ENCODE measurements at regions not wholly inside any gene's neighbourhood (a gene's known extent, or its start where the extent isn't known, plus 50 kb on each side); places are given as distances from the start of the nearest gene placed in this dataset.

DNA sequence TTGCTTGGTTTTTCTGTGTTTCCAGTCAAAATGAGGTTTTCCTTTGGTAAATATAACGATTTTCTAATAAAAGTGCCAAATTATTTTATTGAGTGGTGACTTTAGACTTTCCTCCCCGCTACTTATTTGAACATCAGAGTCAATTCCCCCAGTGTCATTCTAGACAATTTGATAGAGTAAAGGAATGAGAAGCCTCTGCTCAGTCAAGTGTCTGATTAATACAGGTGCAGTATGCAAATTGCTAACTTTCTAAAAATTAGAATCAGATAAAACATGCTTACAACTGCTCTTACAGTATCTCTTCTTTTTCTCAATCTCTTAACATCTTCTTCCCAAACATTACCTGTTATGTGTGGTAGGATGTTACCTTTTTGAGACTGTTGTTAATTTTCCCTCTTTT lies 148.7 kb downstream of the CD83 start:
- no peak overlapping the region for H3K27ac ChIP-seq (replicated peaks)
- no peak for DNase-seq (ENCODE audit: low read depth in 1 of 2, low spot score in 1 of 2)
- TF ChIP-seq POLR2AphosphoS5 (IDR thresholded peaks at IDR 0.05; ENCODE audit: low read depth) (no peak), GABPA (IDR thresholded peaks at IDR 0.05; ENCODE audit: low read depth) (no peak), SPI1 (IDR thresholded peaks at IDR 0.05; ENCODE audit: borderline replicate concordance, low read depth) (no peak)
- TF ChIP-seq, protein P1, sequence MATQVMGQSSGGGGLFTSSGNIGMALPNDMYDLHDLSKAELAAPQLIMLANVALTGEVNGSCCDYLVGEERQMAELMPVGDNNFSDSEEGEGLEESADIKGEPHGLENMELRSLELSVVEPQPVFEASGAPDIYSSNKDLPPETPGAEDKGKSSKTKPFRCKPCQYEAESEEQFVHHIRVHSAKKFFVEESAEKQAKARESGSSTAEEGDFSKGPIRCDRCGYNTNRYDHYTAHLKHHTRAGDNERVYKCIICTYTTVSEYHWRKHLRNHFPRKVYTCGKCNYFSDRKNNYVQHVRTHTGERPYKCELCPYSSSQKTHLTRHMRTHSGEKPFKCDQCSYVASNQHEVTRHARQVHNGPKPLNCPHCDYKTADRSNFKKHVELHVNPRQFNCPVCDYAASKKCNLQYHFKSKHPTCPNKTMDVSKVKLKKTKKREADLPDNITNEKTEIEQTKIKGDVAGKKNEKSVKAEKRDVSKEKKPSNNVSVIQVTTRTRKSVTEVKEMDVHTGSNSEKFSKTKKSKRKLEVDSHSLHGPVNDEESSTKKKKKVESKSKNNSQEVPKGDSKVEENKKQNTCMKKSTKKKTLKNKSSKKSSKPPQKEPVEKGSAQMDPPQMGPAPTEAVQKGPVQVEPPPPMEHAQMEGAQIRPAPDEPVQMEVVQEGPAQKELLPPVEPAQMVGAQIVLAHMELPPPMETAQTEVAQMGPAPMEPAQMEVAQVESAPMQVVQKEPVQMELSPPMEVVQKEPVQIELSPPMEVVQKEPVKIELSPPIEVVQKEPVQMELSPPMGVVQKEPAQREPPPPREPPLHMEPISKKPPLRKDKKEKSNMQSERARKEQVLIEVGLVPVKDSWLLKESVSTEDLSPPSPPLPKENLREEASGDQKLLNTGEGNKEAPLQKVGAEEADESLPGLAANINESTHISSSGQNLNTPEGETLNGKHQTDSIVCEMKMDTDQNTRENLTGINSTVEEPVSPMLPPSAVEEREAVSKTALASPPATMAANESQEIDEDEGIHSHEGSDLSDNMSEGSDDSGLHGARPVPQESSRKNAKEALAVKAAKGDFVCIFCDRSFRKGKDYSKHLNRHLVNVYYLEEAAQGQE (IDR thresholded peaks at IDR 0.05; ENCODE audit: insufficient replicate concordance, low read depth): no peak
- TF ChIP-seq, protein P2, sequence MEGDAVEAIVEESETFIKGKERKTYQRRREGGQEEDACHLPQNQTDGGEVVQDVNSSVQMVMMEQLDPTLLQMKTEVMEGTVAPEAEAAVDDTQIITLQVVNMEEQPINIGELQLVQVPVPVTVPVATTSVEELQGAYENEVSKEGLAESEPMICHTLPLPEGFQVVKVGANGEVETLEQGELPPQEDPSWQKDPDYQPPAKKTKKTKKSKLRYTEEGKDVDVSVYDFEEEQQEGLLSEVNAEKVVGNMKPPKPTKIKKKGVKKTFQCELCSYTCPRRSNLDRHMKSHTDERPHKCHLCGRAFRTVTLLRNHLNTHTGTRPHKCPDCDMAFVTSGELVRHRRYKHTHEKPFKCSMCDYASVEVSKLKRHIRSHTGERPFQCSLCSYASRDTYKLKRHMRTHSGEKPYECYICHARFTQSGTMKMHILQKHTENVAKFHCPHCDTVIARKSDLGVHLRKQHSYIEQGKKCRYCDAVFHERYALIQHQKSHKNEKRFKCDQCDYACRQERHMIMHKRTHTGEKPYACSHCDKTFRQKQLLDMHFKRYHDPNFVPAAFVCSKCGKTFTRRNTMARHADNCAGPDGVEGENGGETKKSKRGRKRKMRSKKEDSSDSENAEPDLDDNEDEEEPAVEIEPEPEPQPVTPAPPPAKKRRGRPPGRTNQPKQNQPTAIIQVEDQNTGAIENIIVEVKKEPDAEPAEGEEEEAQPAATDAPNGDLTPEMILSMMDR (IDR thresholded peaks at IDR 0.05; ENCODE audit: insufficient read depth, low read length): no peak

DNA sequence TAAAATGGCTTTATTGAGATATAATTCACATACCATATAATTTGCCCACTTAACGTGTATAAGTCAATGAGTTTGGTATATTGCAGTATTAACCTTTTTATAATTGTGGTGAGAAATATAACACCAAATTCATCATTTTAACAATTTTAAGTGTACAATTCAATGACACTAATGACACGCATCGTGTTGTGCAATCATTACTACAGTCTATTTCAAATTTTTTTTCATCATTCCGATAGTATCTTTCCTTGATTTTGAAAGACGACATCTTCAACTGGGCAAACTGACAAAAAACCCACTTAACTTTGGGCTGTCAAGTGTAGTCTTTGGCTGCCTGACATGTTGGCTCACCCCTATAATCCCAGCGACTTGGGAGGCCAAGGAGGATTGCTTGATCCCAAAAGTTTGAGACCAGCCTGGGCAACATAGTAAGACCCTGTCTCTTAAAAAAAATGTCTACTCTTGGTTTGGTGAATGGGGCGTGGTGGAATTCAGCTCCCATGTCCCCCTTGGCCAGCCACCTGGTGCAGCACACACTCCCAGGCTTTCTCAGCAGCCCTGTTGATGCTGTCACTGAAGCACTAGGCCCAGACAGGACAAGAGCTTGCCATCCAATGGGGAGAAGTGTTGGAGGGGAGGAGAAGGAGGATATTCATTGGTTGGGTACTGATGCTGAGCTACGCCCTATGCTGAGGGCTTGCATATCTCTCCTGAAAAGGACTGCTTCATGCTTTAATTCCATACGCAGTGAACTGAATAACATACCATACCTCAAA lies 150.5 kb downstream of the CD83 start:
- TF ChIP-seq, protein P2 (IDR thresholded peaks at IDR 0.05; ENCODE audit: insufficient read depth, low read length): no peak
- TF ChIP-seq, protein P1 (IDR thresholded peaks at IDR 0.05; ENCODE audit: insufficient replicate concordance, low read depth): no peak
- TF ChIP-seq GABPA (IDR thresholded peaks at IDR 0.05; ENCODE audit: low read depth) (no peak), SPI1 (IDR thresholded peaks at IDR 0.05; ENCODE audit: borderline replicate concordance, low read depth) (no peak), POLR2AphosphoS5 (IDR thresholded peaks at IDR 0.05; ENCODE audit: low read depth) (no peak)

More for the DNA sequence above, 148.7 kb downstream of the CD83 start:
- H3K4me3 ChIP-seq (replicated peaks; ENCODE audit: insufficient read depth, low read length): no peak overlapping the region
- H3K27me3 ChIP-seq (ENCODE audit: insufficient read depth, poor library complexity, severe bottlenecking): no peaks in the 10 kb centered on the region

DNA sequence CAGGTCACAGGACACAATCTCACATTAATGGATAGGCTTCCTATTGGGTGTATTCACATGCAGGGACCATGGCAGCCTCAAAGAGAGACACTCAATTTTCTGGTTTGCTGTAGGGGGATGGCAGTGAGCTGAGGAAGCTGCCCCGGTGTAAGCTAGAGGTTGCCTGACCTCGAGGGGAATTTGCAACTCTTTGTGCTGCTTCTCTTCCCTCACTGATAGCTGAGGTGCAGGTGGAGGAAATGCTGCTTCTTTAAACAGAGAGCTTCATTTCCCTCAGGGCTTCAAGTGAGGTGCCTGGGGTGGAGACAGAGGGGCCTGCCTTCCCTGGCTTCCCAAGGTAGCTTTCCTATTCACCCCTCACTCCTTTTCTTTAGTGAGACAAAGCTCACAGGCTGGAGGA lies 151.9 kb downstream of the CD83 start:
- no peak overlapping the region for H3K4me3 ChIP-seq (replicated peaks; ENCODE audit: insufficient read depth, low read length)
- TF ChIP-seq GABPA (IDR thresholded peaks at IDR 0.05; ENCODE audit: low read depth): no peak
- no peak for TF ChIP-seq POLR2AphosphoS5 (IDR thresholded peaks at IDR 0.05; ENCODE audit: low read depth)
- TF ChIP-seq, protein P2 (IDR thresholded peaks at IDR 0.05; ENCODE audit: insufficient read depth, low read length): no peak
- TF ChIP-seq SPI1 (IDR thresholded peaks at IDR 0.05; ENCODE audit: borderline replicate concordance, low read depth): no peak
- TF ChIP-seq, protein P1 (IDR thresholded peaks at IDR 0.05; ENCODE audit: insufficient replicate concordance, low read depth): no peak
- DNase-seq (ENCODE audit: low read depth in 1 of 2, low spot score in 1 of 2): no peak
- H3K27ac ChIP-seq (replicated peaks): no peak overlapping the region
- H3K27me3 ChIP-seq (ENCODE audit: insufficient read depth, poor library complexity, severe bottlenecking): no peaks in the 10 kb centered on the region

More for the DNA sequence above, 150.5 kb downstream of the CD83 start:
- Histone ChIP-seq H3K27me3 (ENCODE audit: insufficient read depth, poor library complexity, severe bottlenecking) (no peaks in the 10 kb centered on the region), H3K4me3 (replicated peaks; ENCODE audit: insufficient read depth, low read length) (no peak overlapping the region), H3K27ac (replicated peaks) (no peak overlapping the region)
- no peak for DNase-seq (ENCODE audit: low read depth in 1 of 2, low spot score in 1 of 2)

Measured in HL-60 (cell line).